ENCODE measurements at regions not wholly inside any gene's neighbourhood (a gene's known extent, or its start where the extent isn't known, plus 50 kb on each side); places are given as distances from the start of the nearest gene placed in this dataset.
"Not testable (repeated sequence)": the region's sequence is repeated elsewhere in the genome, so short reads cannot be mapped to it uniquely, and the experiment has no call there.

DNA sequence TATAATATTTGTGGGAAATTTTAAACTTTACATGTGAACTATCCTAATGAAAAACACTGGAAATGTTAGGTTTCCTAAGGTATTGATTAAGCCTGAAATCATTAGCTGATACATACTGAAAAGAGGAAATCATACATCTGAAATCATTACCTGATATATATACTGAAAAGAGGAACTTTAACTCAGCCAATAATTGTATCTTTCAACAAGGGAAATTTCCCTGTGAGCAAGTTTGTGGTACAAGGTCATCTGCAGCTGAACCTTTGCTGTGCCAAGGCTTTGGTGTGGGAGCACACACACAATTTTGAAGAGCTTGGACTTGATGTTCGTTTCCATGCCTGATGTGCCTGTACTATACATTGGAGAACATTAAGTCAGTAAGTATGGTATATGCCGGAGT lies 131.9 kb upstream of the USP9X start:
- no peak for DNase-seq

DNA sequence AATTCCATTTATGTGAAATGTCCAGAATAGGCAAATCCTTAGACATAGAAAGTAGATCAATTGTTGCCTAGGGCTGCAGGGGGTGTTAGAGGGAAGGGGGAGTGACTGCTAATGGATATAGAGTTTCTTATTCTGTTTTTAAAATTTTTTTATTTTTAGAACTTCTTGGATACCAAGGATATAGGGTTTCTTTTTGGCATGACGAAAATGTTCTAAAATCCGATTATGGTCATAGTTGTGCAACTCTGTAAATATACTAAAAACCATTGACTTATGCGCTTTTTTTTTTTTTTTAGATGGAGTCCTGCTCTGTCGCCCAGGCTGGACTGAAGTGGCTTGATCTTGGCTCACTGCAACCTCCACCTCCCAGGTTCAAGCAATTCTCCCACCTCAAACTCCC lies 125.2 kb upstream of the USP9X start:
- no peak for DNase-seq

DNA sequence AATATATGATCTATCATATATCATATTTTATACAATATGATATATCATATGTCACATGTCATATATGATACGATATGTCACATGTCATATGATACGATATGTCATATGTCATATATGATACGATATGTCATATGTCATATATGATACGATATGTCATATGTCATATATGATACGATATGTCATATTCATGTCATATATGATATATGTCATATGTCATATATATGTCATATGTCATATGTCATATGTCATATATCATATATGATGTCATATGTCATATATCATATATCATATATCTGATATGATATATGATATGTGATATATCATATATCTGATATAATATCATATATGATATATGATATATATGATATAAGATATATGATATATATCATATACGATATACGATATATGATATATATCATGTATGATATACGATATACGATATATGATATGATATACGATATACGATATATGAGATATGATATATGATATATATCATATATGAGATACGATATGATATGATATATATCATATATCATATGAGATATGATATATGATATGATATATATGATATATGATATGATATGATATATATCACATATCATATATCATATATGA lies 122.3 kb upstream of the USP9X start:
- no peak for DNase-seq

DNA sequence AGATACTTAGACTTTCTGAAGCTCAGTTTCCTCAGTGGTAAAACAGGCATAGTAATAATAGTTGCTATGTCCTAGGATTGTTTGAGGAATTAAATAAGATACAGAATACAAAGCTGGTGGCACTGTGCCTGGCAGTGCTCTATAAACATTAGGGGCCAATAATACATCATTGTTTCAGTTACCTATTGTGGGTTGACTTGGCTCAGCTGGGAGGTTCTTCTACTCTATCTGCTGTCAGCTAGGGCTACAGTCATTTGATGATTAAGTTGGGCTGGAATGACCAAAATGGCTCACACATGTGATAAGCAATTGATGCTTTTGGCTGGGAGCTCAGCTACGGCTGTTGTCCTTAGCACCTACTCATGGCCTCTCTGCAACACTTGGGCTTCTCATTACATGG lies 121.2 kb upstream of the USP9X start:
- DNase-seq = no peak

DNA sequence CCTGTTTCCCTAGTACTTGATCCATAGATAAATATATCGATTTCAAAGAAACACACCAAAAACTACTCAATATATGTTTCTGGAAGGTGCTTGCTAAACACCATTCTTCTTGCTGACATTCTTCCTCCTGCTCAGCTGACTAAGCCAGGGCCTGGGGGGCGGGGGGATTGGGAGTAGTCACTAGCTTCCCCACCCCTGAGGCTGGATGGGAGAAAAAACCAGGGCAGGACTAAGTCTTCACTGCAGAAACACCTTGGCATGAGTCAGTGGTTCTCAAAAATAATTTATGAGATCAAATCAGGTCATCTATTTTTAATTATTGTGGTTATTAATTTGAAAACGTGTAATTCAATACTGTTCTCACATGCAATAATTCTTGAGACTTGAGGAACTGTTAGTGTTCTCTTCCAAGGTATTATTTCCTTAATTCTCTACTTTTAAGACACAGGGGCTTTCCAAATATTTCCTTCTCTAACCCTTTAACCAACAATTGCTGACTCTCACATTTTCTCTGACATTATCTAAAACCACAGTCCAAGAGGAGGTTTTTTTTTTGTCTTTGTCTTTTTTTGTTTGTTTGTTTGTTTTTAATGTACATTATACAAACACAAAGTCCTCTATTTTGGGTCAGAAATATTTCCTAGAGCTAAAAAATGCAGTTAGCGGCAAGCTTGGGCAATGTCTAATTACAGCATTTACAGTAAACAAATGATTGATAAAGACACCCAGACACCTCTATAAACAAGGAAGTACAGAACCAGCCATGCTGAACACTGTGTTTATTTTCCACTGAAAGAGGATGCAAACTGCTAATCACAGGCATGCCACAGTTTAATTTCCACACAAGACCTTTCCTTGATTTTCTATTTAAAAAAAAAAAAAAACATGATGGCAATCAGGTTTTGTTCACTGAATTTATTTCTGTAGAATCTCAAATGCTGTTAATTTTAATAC lies 120.3 kb upstream of the USP9X start:
- DNase-seq = no peak

DNA sequence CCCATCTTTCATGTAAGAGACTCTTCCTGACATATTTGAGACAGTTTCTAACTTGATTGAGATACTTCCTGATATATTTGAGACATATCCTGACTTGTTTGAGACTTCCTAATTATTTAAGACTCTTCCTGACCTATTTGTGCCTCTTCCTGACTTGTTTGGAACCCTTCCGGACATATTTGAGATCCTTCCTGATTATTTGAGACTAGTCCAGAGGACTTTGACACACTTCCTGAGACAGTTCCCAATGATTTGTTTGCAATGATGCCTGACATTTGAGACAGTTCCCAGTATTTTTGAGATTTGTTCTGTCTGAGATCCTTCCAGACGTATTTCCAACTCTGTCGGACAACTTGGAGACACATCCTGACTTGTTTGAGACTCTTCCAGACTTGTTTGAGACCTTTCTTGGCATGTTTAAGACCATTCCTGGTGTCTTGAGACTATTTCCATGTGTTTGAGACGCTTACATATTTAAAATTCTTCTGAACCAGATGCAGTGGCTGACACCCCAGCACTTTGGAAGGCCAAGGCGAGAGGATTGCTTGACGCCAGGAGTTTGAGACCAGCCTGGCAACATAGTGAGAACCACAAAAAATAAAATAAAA lies 118.9 kb upstream of the USP9X start:
- no peak for DNase-seq

DNA sequence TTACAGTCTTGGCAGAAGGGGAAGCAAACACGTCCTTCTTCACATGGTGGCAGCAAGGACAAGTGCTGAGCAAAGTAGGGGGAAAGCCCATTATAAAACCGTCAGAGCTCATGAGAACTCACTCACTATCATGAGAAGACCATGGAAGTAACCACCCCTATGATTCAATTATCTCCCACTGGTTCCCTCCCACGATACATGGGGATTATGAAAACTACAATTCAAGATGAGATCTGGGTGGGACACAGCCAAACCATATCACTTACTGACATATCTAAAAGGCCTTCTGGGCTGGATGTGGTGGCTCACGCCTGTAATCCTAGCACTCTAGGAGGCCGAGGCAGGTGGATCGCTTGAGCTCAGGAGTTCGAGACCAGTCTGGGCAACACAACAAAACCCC lies 117.1 kb upstream of the USP9X start:
- no peak for DNase-seq

DNA sequence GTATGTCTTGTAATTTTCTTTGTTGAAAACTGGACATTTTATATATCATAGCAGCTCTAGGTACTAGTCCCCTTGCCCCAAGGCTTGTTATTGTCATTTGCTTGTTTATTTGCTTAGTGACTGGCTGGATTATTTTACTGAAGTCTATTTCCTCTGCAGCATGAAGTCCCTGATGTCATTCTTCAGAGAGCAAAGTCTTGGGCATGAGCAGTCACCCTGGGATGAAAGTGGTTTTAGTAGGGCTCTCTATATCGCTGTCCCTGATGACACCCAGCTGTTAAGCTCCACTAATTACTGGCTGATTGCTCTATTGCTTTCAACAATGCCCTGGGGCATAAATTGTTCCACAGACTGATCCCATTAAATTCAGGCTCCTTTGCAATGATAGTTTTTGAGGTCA lies 113.5 kb upstream of the USP9X start:
- no peak for DNase-seq

DNA sequence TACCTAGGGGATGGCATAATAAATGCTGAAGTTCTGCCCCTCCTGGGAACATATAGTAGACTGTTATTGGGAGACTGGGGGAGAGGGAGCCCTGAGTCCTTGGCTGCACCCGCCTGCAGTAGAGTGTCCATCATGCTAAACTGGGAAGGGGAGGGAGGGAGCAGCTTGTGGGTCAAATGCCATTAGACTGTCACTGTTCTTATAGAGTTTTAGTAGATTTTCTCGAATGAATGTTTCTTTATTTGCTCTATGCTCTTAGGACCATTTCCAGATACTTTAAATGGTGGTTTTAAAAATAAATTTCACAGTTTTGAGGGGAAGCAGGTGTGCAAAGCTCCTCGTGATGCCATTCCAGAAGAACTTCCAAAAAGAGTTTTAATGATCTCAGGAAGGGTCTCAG lies 111.6 kb upstream of the USP9X start:
- no peak for DNase-seq

DNA sequence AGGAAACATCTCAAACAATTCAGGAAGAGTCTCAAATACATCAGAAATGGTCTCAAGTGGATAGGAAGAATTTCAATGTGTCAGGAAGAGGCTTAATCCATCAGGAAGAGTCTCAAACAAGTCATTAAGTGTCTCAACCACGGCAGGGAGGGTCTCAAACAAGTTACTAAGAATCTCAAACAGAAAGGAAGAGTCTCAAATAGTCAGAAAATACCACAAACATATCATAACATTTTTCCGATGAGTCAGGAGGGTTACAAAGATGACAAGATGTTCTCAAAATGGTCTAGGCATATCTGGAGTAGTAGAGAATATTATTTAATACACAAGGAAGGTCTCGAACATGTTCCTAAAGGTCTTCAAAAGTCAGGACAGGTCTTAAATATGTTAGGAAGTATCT lies 109.3 kb upstream of the USP9X start:
- no peak for DNase-seq

DNA sequence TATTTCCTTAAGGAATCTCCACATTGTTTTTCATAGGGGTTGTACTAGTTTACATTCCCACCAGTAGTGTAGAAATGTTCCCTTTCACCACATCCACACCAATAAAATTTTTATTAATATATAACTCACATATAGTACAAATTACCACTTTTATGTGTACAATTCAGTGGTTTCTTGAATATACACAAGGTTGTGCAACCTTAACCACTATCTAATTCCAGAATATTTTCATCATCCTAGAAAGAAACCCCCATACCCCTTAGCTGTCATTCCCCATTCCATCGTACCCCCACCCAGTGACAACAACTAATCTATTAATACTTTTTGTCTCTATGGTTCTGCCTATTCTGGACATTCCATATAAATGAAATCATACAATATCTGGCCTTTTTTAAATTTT lies 108.3 kb upstream of the USP9X start:
- DNase-seq = no peak

DNA sequence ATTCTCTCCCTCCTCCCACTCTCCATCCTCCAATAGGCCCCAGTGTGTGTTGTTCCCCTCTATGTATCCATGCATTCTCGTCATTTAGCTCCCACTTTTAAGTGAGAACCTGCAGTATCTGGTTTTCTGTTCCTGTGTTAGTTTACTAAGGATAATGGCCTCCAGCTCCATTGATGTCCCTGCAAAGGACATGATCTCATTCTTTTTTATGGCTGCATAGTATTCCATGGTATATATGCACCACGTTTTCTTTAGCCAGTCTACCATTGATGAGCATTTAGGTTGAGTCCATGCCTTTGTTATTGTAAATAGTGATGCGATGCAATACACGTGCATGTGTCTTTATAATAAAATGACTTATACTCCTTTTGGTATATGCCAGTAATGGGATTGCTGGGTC lies 100.3 kb upstream of the USP9X start:
- DNase-seq = no peak

DNA sequence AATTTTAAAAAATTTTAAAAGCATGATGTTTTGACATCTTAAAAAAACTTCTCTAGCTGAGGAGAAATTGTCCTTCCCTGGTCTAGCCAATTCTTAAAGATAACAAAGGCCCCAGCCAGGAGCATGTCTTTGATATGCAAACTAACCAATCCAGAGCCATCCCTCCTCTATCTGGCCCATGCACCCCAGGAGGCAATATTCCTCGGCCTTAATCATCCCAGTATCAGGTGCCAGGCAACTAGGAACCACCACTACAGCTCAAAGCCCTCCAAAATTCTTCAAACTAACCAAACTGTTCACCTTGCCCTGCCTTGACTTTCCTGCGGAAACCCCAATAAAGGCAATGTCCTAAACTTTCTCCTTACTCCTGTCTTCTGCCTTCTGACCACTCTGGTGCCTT lies 97.8 kb upstream of the USP9X start:
- no peak for DNase-seq

DNA sequence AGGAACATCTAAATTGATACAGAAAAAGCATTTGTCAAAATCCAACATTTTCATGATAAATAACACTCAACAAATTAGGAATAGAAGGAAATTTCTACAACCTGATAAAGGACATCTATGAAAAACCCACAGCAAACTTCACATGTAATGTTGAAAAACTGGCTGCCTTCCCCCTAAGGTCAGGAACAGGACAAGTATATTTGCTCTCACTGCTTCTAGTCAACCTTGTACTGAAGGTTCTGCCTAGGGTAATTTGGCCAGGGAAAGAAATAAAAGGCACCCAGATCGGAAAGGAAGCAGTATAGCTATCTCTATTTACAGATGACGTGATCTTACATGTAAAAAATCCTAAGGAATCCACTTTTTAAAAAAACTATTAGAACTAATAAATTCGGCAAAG lies 97.1 kb upstream of the USP9X start:
- DNase-seq = no peak

DNA sequence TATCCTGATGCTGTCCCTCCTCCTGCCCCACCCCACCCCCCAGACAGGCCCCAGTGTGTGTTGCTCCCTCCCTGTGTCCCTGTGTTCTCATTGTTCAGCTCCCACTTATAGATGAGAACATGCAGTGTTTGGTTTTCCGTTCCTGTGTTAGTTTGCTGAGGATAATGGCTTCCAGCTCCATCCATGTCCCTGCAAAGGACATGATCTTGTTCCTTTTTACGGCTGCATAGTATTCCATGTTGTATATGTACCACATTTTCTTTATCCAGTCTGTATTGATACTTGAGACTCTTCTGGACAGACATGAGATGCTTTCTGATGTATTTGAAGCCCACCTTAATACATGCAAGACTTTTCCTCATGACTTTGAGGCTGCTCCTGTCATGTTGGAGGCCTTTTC lies 91.8 kb upstream of the USP9X start:
- DNase-seq = not testable (repeated sequence)

DNA sequence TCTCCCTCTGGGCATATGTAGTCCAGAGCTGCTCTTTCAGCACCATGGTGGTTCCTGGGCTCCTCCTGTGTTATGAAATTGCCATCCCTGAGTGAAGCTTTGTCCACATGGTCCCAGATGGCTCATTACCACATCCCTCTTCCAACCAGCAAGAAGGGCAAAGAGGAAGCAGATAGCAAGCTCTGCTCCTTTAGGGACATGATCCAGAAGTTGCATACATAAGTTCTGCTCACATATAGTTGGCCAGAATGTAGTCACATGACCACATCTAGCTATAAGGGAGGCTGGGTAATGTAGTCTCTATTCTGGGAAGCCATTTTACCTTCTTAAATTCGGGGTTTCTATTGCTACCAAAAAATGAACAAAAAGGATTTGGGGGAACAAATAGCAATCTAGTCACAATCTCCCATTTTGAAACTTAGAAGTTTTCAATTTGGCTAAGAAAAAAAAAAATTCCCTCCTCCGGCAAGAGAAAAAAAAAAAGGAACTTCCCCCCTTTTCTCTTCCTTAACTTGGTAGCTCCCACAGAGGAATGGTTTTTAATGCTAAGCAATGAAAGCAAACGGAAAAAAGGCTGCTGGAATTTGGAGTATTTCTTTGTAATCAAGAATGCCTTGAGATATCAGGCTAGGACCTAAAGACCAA lies 88.2 kb upstream of the USP9X start:
- peak; percentile 54 for DNase-seq

DNA sequence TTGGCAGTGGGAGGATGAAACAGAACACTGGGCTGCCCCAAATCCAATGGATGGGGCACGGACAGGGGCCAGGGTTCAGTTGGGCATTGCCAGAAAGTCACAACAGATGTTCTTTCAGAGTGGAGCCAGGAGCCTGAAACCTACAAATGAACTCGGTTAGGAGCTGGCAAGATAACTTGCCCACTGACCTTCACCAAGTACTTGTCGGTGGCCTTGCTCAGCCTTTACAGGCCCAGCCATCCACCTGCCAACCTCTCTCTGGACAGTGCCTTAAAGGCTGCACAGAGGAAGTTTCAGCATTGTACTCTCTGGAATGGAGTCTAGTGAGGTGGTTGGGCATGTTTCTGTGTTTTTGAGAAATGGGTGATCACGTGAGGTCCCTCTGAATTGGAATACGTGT lies 87.1 kb upstream of the USP9X start:
- DNase-seq = no peak

DNA sequence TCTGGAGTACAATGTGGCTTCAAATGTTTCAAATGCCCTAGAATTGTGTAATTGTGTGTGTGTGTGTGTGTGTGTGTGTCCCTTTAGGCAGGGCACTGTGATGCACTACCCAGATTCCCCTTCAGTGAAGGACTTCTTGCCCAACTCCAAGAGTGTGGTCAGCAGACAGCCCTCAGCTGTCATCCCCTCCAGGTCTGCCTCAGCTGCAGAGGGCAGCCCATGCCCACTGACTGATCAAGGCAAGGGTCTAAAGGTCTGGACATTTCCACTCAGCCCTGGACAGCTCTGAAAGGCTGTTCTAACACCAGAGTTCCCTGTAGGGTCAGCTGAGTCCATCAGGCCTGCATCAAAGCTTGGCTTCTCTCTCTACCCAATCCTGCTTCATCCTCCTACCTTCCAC lies 83.9 kb upstream of the USP9X start:
- no peak for DNase-seq

DNA sequence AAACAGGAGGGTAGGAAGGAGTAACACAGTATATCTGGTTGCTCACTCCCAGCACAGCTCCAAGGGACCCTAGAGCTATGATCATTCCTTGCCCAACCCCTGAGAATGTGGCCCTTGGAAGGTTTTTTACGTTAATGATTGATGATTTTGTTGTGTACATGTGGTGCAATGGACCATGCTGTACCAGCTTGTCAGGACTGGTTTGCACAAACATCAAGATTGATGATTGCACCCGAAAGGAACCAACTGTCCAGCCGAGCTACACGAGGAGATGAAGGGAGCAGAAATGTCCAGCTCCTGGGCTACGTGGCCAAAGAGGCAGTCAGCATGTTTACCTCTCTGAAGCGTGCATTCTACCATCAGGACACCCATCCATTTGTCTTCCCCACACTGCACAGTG lies 83.2 kb upstream of the USP9X start:
- no peak for DNase-seq

DNA sequence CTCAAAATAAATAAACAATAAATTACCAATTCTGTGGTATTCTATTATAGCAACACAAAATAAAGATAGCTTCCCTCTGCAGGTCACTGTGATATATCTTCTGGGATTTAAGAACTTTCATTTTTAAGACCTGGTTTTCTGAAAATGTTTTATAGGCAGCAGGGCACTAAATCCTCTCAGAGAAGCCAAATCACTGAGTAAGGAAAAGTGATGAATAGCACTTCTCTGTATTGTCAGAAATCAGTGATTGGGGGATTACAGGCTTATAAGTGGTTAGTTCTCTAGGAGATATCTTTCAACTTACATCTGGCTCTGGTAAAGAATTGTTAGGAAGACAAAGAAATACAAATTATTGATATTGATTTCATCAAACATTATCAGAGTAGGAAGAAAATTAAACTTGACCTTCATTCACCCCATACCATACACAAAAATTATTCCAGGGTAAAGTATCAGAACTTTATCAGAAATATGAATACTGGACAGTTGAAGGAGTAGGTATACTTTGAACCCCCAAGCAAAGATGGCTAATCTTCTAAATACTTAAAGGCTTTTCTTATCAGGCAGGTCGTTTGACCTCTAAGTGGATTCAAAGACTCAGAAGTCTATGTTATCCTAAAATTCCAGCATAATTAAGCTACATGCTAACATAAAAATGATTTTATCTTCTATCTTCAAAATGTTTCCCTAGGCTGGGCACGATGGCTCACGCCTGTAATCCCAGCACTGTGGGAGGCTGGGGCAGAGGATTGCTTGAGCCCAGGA lies 81.6 kb upstream of the USP9X start:
- no peak for DNase-seq

DNA sequence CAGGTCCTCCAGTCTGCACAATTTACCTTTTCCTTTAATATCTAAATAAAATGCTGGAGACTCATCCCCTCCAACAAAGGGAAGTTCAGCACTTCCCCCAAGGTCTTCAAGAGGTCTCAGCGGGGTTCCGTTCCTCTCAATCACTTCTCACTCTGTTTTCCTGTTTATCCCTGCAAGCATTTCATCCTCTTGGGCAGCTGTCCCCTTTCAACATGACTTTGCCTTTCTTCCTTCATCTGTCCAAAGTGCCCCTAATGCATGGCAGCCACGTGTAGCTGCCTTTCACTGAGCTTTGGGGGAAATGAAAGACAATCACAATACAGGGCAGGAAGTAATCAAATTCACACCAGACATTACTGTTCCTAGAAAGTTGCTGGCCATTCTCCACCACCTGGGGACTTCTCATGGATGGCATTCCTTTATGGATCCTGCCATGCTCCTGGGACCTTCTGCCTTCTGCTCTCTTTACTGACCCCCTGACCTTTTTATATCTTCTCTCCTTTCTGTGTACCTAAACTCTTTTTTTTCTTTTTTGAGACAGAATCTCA lies 79.7 kb upstream of the USP9X start:
- peak; percentile 34 for DNase-seq
